Heart right ventricle (tissue), 16 donors: ENCODE measurements at regions not wholly inside any gene's neighbourhood (a gene's known extent, or its start where the extent isn't known, plus 50 kb on each side); places are given as distances from the start of the nearest gene placed in this dataset.

Experiments used
- ATAC-seq, 8 donors: fragments of 200-7000 bp; cut with Tn5 transposase; one replicate each; pipeline ENCODE4 v1.9.1; 2020; ENCODE audit warnings: mild to moderate bottlenecking in 8 of 8, moderate library complexity in 8 of 8, moderate number of reproducible peaks in 1 of 8
- DNase-seq, 2 donors: peaks; one replicate each; pipeline ENCODE4 v3.0.0-alpha.2; 2020
- H3K27ac ChIP-seq, 10 donors: fragments of 200-600 bp; sonication (generic) in 2 of 10; one replicate each; pipeline versions ENCODE4 v1.5.0 to v1.8.0; 2020 to 2022; ENCODE audit warnings: mild to moderate bottlenecking in 3 of 10
- H3K27me3 ChIP-seq, 7 donors: fragments of 200-600 bp; one replicate each; pipeline ENCODE4 v1.8.0; 2021 to 2022; ENCODE audit warnings: mild to moderate bottlenecking in 2 of 7
- H3K36me3 ChIP-seq, 9 donors: fragments of 200-600 bp; sonication (generic) in 1 of 9; one replicate each; pipeline versions ENCODE4 v1.5.0 to v1.8.0; 2020 to 2022; ENCODE audit warnings: mild to moderate bottlenecking in 2 of 9
- H3K4me1 ChIP-seq, 9 donors: fragments of 200-600 bp; sonication (generic) in 1 of 9; one replicate each; pipeline versions ENCODE4 v1.5.0 to v1.8.0; 2020 to 2022; ENCODE audit warnings: mild to moderate bottlenecking in 4 of 9
- H3K4me3 ChIP-seq, 10 donors: fragments of 200-600 bp; sonication (generic) in 2 of 10; one replicate each; pipeline versions ENCODE4 v1.5.0 to v1.8.0; 2020 to 2022; ENCODE audit warnings: mild to moderate bottlenecking in 7 of 10, moderate library complexity in 2 of 10
- H3K9me3 ChIP-seq, 11 donors: fragments of 200-600 bp in 10 of 11; sonication (generic) in 2 of 11; one replicate each; pipeline versions ENCODE4 v1.5.0 to v1.8.0; 2013 to 2022; ENCODE audit warnings: mild to moderate bottlenecking in 2 of 11, control low read depth in 1 of 11, moderate library complexity in 1 of 11
- CTCF ChIP-seq, 9 donors: fragments of 200-600 bp; sonication (generic) in 2 of 9; IDR thresholded peaks; one replicate each; pipeline versions ENCODE4 v1.5.0 to v1.8.0; 2021 to 2022; ENCODE audit warnings: antibody characterized with exemption in 9 of 9, mild to moderate bottlenecking in 5 of 9, moderate library complexity in 1 of 9
- WGBS, 2 donors: extraction: QIAGEN DNeasy Blood & Tissue Kit; methylation state at CpG; one replicate each; pipeline ENCODE4 v1.1.7; 2013; ENCODE audit warnings: inconsistent platforms in 1 of 2; 5-methylcytosine and 5-hydroxymethylcytosine counted together
- intact Hi-C, 10 donors: fragments of 100-400 bp; cut with DNase I; formaldehyde crosslinking; loops; one replicate each; pipeline versions ENCODE4 v1.11.1 to v1.14.2; 2022
- donor health status: Arrhythmogenic right ventricular cardiomyopathy.
- donor health status: ischemic (EF 13 %, LVEDD 7.1; RV severe dilation, severe dysfunction).
- donor health status: healthy with polysubstance abuse.
- donor health status: DM: no; HTN: yes; CAD: no.
- donor health status: DM: no; HTN: no; CAD: no.
- donor health status: ischemic (EF 25% LVEDD 6.9; RV normal size, moderate dysfunction).
- donor health status: ischemic (EF 25% LVEDD 5.7; RV mildly dilated, moderate dysfunction).
- donor health status: healthy.
- donor health status: DM: yes; HTN: yes; CAD: no.
- donor health status: Ischemic cardiomyopathy.
- donor health status: ischemic (EF 35%, LVEDD 5.7; RV mildly dilated, moderate dysfunction).
- donor health status: nonischemic (EF 11% LVEDD 7.7; RV severe dilation, severe dysfunction).
- donor health status: DM: yes; HTN: yes; CAD: no.
- donor health status: PGD.
- donor health status: ischemic (EF 29% LVEDD 5.4; RV normal size, mild dysfunction).
- donor health status: nonischemic (EF 23%, LVEDD 6.1; RV moderate dilation, normal function).

- TF ChIP-seq CTCF (IDR thresholded peaks at IDR 0.05), result peak in 1 of 9 donors; percentile 18
- H3K27ac ChIP-seq, result no peak overlapping the region
- WGBS, 2 donors, result 4 to 14% methylated on average over 1 of the region's 1 CpG
- H3K27me3 ChIP-seq, result no peaks in the 10 kb centered on the region
- no peak overlapping the region for H3K4me3 ChIP-seq
- DNase-seq, result no peak
- no peaks in the 10 kb centered on the region for H3K4me1 ChIP-seq
- peaks cover 0 to 6% (median 0%) of the 10 kb centered on the region in 11 donors for H3K9me3 ChIP-seq
- H3K36me3 ChIP-seq, result no peaks in the 10 kb centered on the region
- ATAC-seq, result no peak
- intact Hi-C loops, result no loop called here
Measured at GRCh38 chr14:41280745-41281144, 325.9 kb upstream of the LRFN5 start.

GRCh38 chr14:41277450-41277849 lies 329.2 kb upstream of the LRFN5 start:
- no peak overlapping the region for H3K27ac ChIP-seq
- H3K4me3 ChIP-seq, result no peak overlapping the region
- DNase-seq (no peak), ATAC-seq (no peak)
- peaks cover 0 to 6% (median 0%) of the 10 kb centered on the region in 11 donors for H3K9me3 ChIP-seq
- intact Hi-C loops, result no loop called here
- H3K27me3 ChIP-seq, result no peaks in the 10 kb centered on the region
- H3K36me3 ChIP-seq, result no peaks in the 10 kb centered on the region
- no peak for TF ChIP-seq CTCF (IDR thresholded peaks at IDR 0.05)
- H3K4me1 ChIP-seq, result no peaks in the 10 kb centered on the region
- WGBS, 2 donors, result 59 to 61% methylated on average over 2 of the region's 2 CpGs

- DNase-seq (no peak), ATAC-seq (no peak)
- no peak for TF ChIP-seq CTCF (IDR thresholded peaks at IDR 0.05)
- Histone ChIP-seq H3K27me3 (no peaks in the 10 kb centered on the region), H3K9me3 (peaks cover 0 to 15% (median 0%) of the 10 kb centered on the region in 11 donors), H3K27ac (no peak overlapping the region), H3K36me3 (no peaks in the 10 kb centered on the region), H3K4me1 (no peaks in the 10 kb centered on the region), H3K4me3 (no peak overlapping the region)
- intact Hi-C loops, result no loop called here
- 88 to 89% methylated on average over 2 of the region's 2 CpGs for WGBS, 2 donors
Measured at GRCh38 chr14:41257476-41257875, 349.2 kb upstream of the LRFN5 start.

GRCh38 chr14:41235466-41235865 lies 371.2 kb upstream of the LRFN5 start:
- Histone ChIP-seq H3K4me1 (no peaks in the 10 kb centered on the region), H3K36me3 (no peaks in the 10 kb centered on the region), H3K27ac (no peak overlapping the region), H3K9me3 (peaks cover 0 to 15% (median 0%) of the 10 kb centered on the region in 11 donors), H3K4me3 (no peak overlapping the region), H3K27me3 (no peaks in the 10 kb centered on the region)
- ATAC-seq (no peak), DNase-seq (no peak)
- no peak for TF ChIP-seq CTCF (IDR thresholded peaks at IDR 0.05)
- intact Hi-C loops, result no loop called here
- WGBS, 2 donors, result 79 to 82% methylated on average over 5 of the region's 5 CpGs
